Adrenal gland (tissue), 5 donors: ENCODE measurements at regions not wholly inside any gene's neighbourhood (a gene's known extent, or its start where the extent isn't known, plus 50 kb on each side); places are given as distances from the start of the nearest gene placed in this dataset.

Experiments
- POLR2A ChIP-seq, 2 donors: fragments of 450-650 bp; IDR thresholded peaks; one replicate each; pipeline ENCODE4 v1.6.1; 2017; ENCODE audit warnings: antibody characterized with exemption in 2 of 2, mild to moderate bottlenecking in 2 of 2, moderate library complexity in 1 of 2
- TF ChIP-seq, protein P1 (sequence below), 6 experiments: fragments of 450-650 bp in 4 of 6; fragments of 200-600 bp in 2 of 6; sonication (generic) in 1 of 6; IDR thresholded peaks; 1 replicate in 5 of 6; 2 replicates in 1 of 6; pipeline versions ENCODE4 v1.5.1 to v1.8.0; 2016 to 2021; ENCODE audit warnings: antibody characterized with exemption in 6 of 6, mild to moderate bottlenecking in 2 of 6, moderate library complexity in 1 of 6
- donor health status: DM: no; HTN: no; CAD: no.

DNA sequence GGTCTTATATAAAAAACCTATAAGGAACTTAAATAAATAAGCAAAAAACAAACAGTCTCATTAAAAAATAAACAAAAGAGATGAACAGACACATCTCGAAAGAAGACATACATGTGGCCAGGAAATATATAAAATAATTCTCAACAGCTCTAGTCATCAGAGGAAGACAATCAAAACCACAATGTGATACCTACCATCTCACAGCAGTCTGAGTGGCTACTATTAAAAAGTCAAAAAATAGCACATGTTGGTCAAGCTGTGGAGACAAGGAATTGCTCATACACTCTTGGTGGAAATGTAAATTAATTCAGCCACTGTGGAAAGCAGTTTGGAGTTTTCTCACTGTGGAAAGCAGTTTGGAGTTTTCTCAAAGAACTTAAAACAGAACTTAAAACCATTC is 100.3 kb upstream of the ADAMTS5 start:
- TF ChIP-seq, protein P1, sequence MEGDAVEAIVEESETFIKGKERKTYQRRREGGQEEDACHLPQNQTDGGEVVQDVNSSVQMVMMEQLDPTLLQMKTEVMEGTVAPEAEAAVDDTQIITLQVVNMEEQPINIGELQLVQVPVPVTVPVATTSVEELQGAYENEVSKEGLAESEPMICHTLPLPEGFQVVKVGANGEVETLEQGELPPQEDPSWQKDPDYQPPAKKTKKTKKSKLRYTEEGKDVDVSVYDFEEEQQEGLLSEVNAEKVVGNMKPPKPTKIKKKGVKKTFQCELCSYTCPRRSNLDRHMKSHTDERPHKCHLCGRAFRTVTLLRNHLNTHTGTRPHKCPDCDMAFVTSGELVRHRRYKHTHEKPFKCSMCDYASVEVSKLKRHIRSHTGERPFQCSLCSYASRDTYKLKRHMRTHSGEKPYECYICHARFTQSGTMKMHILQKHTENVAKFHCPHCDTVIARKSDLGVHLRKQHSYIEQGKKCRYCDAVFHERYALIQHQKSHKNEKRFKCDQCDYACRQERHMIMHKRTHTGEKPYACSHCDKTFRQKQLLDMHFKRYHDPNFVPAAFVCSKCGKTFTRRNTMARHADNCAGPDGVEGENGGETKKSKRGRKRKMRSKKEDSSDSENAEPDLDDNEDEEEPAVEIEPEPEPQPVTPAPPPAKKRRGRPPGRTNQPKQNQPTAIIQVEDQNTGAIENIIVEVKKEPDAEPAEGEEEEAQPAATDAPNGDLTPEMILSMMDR (IDR thresholded peaks at IDR 0.05) = no peak
- TF ChIP-seq POLR2A (IDR thresholded peaks at IDR 0.05) = no peak
